Fibroblast of the aortic adventitia (primary cell): ENCODE measurements at regions not wholly inside any gene's neighbourhood (a gene's known extent, or its start where the extent isn't known, plus 50 kb on each side); places are given as distances from the start of the nearest gene placed in this dataset.

ENCODE experiments used
- DNase-seq: peaks from one replicate; pipeline ENCODE4 v3.0.0-alpha.2; 2010; ENCODE audit warnings: low read depth
- H3K4me3 ChIP-seq: 2 replicates; pipeline ENCODE4 v1.5.1; 2011; ENCODE audit warnings: low read depth, mild to moderate bottlenecking, control low read depth, low read length, moderate library complexity
- CTCF ChIP-seq: IDR thresholded peaks from 2 replicates; pipeline ENCODE4 v1.5.1; 2011; ENCODE audit warnings: mild to moderate bottlenecking, low read length, control low read depth, inconsistent platforms; ENCODE audit not compliant: insufficient read depth

- no peak for DNase-seq
- no peak for TF ChIP-seq CTCF
- H3K4me3 ChIP-seq, result no peak overlapping the region
Observed at GRCh38 chr11:115739146-115739545, 234.9 kb upstream of the CADM1 start.

GRCh38 chr11:115737875-115738274 lies 233.7 kb upstream of the CADM1 start:
- no peak for TF ChIP-seq CTCF
- no peak for DNase-seq
- no peak overlapping the region for H3K4me3 ChIP-seq

GRCh38 chr11:115736146-115736545 lies 231.9 kb upstream of the CADM1 start:
- no peak overlapping the region for H3K4me3 ChIP-seq
- DNase-seq, result no peak
- TF ChIP-seq CTCF, result no peak

GRCh38 chr11:115724666-115725065 lies 220.5 kb upstream of the CADM1 start:
- H3K4me3 ChIP-seq, result no peak overlapping the region
- no peak for DNase-seq
- no peak for TF ChIP-seq CTCF

GRCh38 chr11:115722711-115723110 lies 218.5 kb upstream of the CADM1 start:
- no peak overlapping the region for H3K4me3 ChIP-seq
- DNase-seq, result no peak
- TF ChIP-seq CTCF, result no peak

GRCh38 chr11:115721296-115721995 lies 217.2 kb upstream of the CADM1 start:
- TF ChIP-seq CTCF, result no peak
- H3K4me3 ChIP-seq, result no peak overlapping the region
- DNase-seq, result no peak
